ENCODE measurements at regions not wholly inside any gene's neighbourhood (a gene's known extent, or its start where the extent isn't known, plus 50 kb on each side); places are given as distances from the start of the nearest gene placed in this dataset.

DNA sequence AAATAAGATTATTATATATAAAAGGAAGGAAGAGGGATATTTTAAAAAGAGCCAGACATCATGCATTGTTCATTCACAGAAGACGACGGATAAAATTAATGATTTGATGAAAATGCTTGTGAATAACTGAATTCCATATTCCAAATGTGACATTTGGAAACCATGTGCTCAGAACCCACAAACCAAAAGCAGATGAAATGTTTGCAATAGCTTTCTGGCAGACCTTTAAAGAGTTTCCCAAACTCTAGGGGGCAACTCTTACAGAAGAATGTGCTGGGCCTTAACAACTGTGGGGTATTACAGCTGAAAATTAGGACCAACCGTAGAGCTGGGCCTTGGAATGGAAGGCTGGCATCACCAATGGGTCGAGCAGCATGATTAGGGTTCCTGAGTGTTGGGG lies 471.0 kb downstream of the EFNA5 start:
- Histone ChIP-seq H3K36me3 (ENCODE audit: control insufficient read depth, insufficient read depth, low read length) (no peaks in the 10 kb centered on the region), H3K79me1 (ENCODE audit: low read depth in 1 of 2, low read length in 2 of 2) (no peaks in the 10 kb centered on the region), H3K27ac (ENCODE audit: insufficient read depth, low read length) (no peak overlapping the region), H3K27me3 (ENCODE audit: control insufficient read depth, insufficient read depth, low read length) (no peaks in the 10 kb centered on the region), H3K4me2 (ENCODE audit: low read depth, low read length) (no peak overlapping the region), H2BK20ac (ENCODE audit: low read depth, low read length) (no peak overlapping the region), H3K23ac (ENCODE audit: low read depth, low read length) (no peak overlapping the region), H4K5ac (ENCODE audit: low read depth, low read length) (no peak overlapping the region), H4K91ac (ENCODE audit: insufficient read depth, low read depth, low read length) (no peak overlapping the region), H2BK15ac (ENCODE audit: low read depth, low read length) (no peak overlapping the region), H3K4ac (ENCODE audit: low read depth, low read length) (no peak overlapping the region), H3K9me3 (ENCODE audit: control insufficient read depth, insufficient read depth, low read length) (no peaks in the 10 kb centered on the region), H2AK5ac (ENCODE audit: low read depth, low read length) (no peak overlapping the region), H3K18ac (ENCODE audit: low read depth, low read length) (no peak overlapping the region), H2BK120ac (ENCODE audit: low read depth, low read length) (no peak overlapping the region), H3K56ac (ENCODE audit: extremely low read depth, insufficient read depth, low read length) (no peak overlapping the region), H3K4me3 (ENCODE audit: insufficient read depth, low read depth, low read length) (no peak overlapping the region), H3K4me1 (ENCODE audit: control insufficient read depth, insufficient read depth, low read length) (no peaks in the 10 kb centered on the region), H2AK9ac (replicated peaks; ENCODE audit: low read depth, low read length, poor library complexity) (no peak overlapping the region), H4K20me1 (ENCODE audit: insufficient read depth, low read length) (no peaks in the 10 kb centered on the region), H3K14ac (replicated peaks; ENCODE audit: low read depth, low read length) (no peak overlapping the region), H3K9ac (ENCODE audit: low read depth, low read length) (no peak overlapping the region), H2AFZ (replicated peaks; ENCODE audit: low read length, poor library complexity) (no peak overlapping the region), H4K8ac (ENCODE audit: low read depth in 2 of 2, low read length in 2 of 2) (no peak overlapping the region), H2BK5ac (ENCODE audit: low read depth, low read length, poor library complexity, severe bottlenecking) (no peak overlapping the region), H3K9me1 (ENCODE audit: insufficient read depth, low read length) (no peaks in the 10 kb centered on the region)
- TF ChIP-seq, protein P1, sequence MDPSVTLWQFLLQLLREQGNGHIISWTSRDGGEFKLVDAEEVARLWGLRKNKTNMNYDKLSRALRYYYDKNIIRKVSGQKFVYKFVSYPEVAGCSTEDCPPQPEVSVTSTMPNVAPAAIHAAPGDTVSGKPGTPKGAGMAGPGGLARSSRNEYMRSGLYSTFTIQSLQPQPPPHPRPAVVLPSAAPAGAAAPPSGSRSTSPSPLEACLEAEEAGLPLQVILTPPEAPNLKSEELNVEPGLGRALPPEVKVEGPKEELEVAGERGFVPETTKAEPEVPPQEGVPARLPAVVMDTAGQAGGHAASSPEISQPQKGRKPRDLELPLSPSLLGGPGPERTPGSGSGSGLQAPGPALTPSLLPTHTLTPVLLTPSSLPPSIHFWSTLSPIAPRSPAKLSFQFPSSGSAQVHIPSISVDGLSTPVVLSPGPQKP (IDR thresholded peaks at IDR 0.05; ENCODE audit: borderline replicate concordance, low read depth, low read length), result no peak
- TF ChIP-seq BHLHE40 (IDR thresholded peaks at IDR 0.05; ENCODE audit: low read depth, low read length) (no peak), RAD21 (IDR thresholded peaks at IDR 0.05; ENCODE audit: low read length) (no peak), NFE2L2 (IDR thresholded peaks at IDR 0.05; ENCODE audit: low read depth, low read length) (no peak), MAZ (IDR thresholded peaks at IDR 0.05; ENCODE audit: borderline replicate concordance, low read depth, low read length) (no peak), CHD1 (IDR thresholded peaks at IDR 0.05; ENCODE audit: low read depth, low read length) (no peak), FOS (IDR thresholded peaks at IDR 0.05; ENCODE audit: low read depth, low read length) (no peak), POLR2A (IDR thresholded peaks at IDR 0.05; ENCODE audit: low read depth, low read length) (no peak), RFX5 (IDR thresholded peaks at IDR 0.05; ENCODE audit: low read depth, low read length) (no peak), RCOR1 (IDR thresholded peaks at IDR 0.05; ENCODE audit: insufficient replicate concordance, low read length) (no peak), MXI1 (IDR thresholded peaks at IDR 0.05; ENCODE audit: borderline replicate concordance, low read depth, low read length) (no peak), MAFK (IDR thresholded peaks at IDR 0.05; ENCODE audit: low read depth, low read length) (no peak)
- TF ChIP-seq, protein P2, sequence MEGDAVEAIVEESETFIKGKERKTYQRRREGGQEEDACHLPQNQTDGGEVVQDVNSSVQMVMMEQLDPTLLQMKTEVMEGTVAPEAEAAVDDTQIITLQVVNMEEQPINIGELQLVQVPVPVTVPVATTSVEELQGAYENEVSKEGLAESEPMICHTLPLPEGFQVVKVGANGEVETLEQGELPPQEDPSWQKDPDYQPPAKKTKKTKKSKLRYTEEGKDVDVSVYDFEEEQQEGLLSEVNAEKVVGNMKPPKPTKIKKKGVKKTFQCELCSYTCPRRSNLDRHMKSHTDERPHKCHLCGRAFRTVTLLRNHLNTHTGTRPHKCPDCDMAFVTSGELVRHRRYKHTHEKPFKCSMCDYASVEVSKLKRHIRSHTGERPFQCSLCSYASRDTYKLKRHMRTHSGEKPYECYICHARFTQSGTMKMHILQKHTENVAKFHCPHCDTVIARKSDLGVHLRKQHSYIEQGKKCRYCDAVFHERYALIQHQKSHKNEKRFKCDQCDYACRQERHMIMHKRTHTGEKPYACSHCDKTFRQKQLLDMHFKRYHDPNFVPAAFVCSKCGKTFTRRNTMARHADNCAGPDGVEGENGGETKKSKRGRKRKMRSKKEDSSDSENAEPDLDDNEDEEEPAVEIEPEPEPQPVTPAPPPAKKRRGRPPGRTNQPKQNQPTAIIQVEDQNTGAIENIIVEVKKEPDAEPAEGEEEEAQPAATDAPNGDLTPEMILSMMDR (conservative IDR thresholded peaks at IDR 0.05; ENCODE audit: low read depth, low read length), result no peak
- DNase-seq, result no peak
- intact Hi-C loops (cut with micrococcal nuclease), result no loop called here
- in situ Hi-C loops (cut with MboI; ENCODE audit: low sequenced_read_pairs), result no loop called here
- POLR2A ChIA-PET (ENCODE audit: unreplicated experiment), result no interaction called here
- CTCF ChIA-PET, result no interaction called here
- dilution Hi-C loops (cut with HindIII; ENCODE audit: low sequenced_read_pairs, unreplicated experiment), result no loop called here
- ATAC-seq (ENCODE audit: low read depth), result no peak
- BruUV-seq (replicated peaks), result no TSS peak
- no CpG with 5 or more reads among the region's 4 CpGs for WGBS, 2 experiments (ENCODE audit: extremely low coverage in 2 of 2, insufficient read length in 1 of 2)

Measured in IMR-90 (cell line).